ENCODE measurements at regions not wholly inside any gene's neighbourhood (a gene's known extent, or its start where the extent isn't known, plus 50 kb on each side); places are given as distances from the start of the nearest gene placed in this dataset.

- Histone ChIP-seq H2BK15ac (ENCODE audit: low read depth, poor library complexity, severe bottlenecking) (no peak overlapping the region), H4K8ac (ENCODE audit: low read length) (no peak overlapping the region), H2BK120ac (ENCODE audit: low read depth, low read length) (no peak overlapping the region), H2AFZ (ENCODE audit: low read depth, low read length) (no peak overlapping the region), H2BK12ac (ENCODE audit: low read length in 2 of 2) (no peak overlapping the region), H2AK5ac (ENCODE audit: low read length, severe bottlenecking) (no peak overlapping the region), H3K27me3 (ENCODE audit: control insufficient read depth in 1 of 2, insufficient read depth in 1 of 2, low read length in 2 of 2) (peaks cover 8 to 19% of the 10 kb centered on the region in 2 experiments), H3K4ac (ENCODE audit: low read depth in 1 of 2, low read length in 2 of 2) (no peak overlapping the region), H4K91ac (ENCODE audit: low read length) (no peak overlapping the region), H3K18ac (ENCODE audit: low read depth in 1 of 2, low read length in 2 of 2) (no peak overlapping the region), H3K27ac (ENCODE audit: low read length, poor library complexity, severe bottlenecking) (no peak overlapping the region), H3K14ac (ENCODE audit: low read length in 2 of 2) (no peak overlapping the region), H3K4me3 (ENCODE audit: insufficient read depth in 1 of 2, low read depth in 1 of 2, low read length in 2 of 2) (no peak overlapping the region), H3K23ac (ENCODE audit: low read length in 2 of 2) (no peak overlapping the region), H2BK5ac (ENCODE audit: low read depth, low read length, poor library complexity, severe bottlenecking) (no peak overlapping the region), H3K36me3 (ENCODE audit: control insufficient read depth in 1 of 2, insufficient read depth in 2 of 2, low read depth in 1 of 2, low read length in 2 of 2) (no peaks in the 10 kb centered on the region), H3K9me3 (ENCODE audit: control insufficient read depth, low read length) (no peaks in the 10 kb centered on the region), H3K79me1 (replicated peaks; ENCODE audit: low read length, poor library complexity, severe bottlenecking) (no peaks in the 10 kb centered on the region), H3K4me1 (ENCODE audit: control insufficient read depth, insufficient read depth, low read depth, low read length) (no peaks in the 10 kb centered on the region), H3K9ac (ENCODE audit: low read length) (no peak overlapping the region), H3K4me2 (ENCODE audit: low read length, poor library complexity, severe bottlenecking) (no peak overlapping the region)
- 74% methylated on average over 4 of the region's 8 CpGs for WGBS
- DNase-seq: peak; percentile 3
These were observed 146.5 kb upstream of the FERMT1 start for GRCh38 chr20:6269168-6269873.

- Histone ChIP-seq H3K27ac (ENCODE audit: low read length, poor library complexity, severe bottlenecking) (no peak overlapping the region), H2AFZ (ENCODE audit: low read depth, low read length) (no peak overlapping the region), H2BK120ac (ENCODE audit: low read depth, low read length) (no peak overlapping the region), H2BK12ac (ENCODE audit: low read length in 2 of 2) (no peak overlapping the region), H3K9me3 (ENCODE audit: control insufficient read depth, low read length) (no peaks in the 10 kb centered on the region), H2BK5ac (ENCODE audit: low read depth, low read length, poor library complexity, severe bottlenecking) (no peak overlapping the region), H3K27me3 (ENCODE audit: control insufficient read depth in 1 of 2, insufficient read depth in 1 of 2, low read length in 2 of 2) (peaks cover 8 to 19% of the 10 kb centered on the region in 2 experiments), H3K79me1 (replicated peaks; ENCODE audit: low read length, poor library complexity, severe bottlenecking) (no peaks in the 10 kb centered on the region), H3K18ac (ENCODE audit: low read depth in 1 of 2, low read length in 2 of 2) (no peak overlapping the region), H3K9ac (ENCODE audit: low read length) (peak overlapping the region; percentile 84), H3K4ac (ENCODE audit: low read depth in 1 of 2, low read length in 2 of 2) (no peak overlapping the region), H3K14ac (ENCODE audit: low read length in 2 of 2) (no peak overlapping the region), H3K36me3 (ENCODE audit: control insufficient read depth in 1 of 2, insufficient read depth in 2 of 2, low read depth in 1 of 2, low read length in 2 of 2) (no peaks in the 10 kb centered on the region), H3K4me2 (ENCODE audit: low read length, poor library complexity, severe bottlenecking) (no peak overlapping the region), H4K91ac (ENCODE audit: low read length) (no peak overlapping the region), H2AK5ac (ENCODE audit: low read length, severe bottlenecking) (no peak overlapping the region), H2BK15ac (ENCODE audit: low read depth, poor library complexity, severe bottlenecking) (no peak overlapping the region), H4K8ac (ENCODE audit: low read length) (no peak overlapping the region), H3K23ac (ENCODE audit: low read length in 2 of 2) (no peak overlapping the region), H3K4me1 (ENCODE audit: control insufficient read depth, insufficient read depth, low read depth, low read length) (no peaks in the 10 kb centered on the region), H3K4me3 (ENCODE audit: insufficient read depth in 1 of 2, low read depth in 1 of 2, low read length in 2 of 2) (peak overlapping the region in 1 of 2 experiments; percentile 67)
- DNase-seq: peak; percentile 76
- WGBS: 69% methylated on average over 6 of the region's 10 CpGs
These were observed 142.5 kb upstream of the FERMT1 start for GRCh38 chr20:6265204-6265904.

- H3K79me1 ChIP-seq (replicated peaks; ENCODE audit: low read length, poor library complexity, severe bottlenecking): no peaks in the 10 kb centered on the region
- no peak overlapping the region for H3K9ac ChIP-seq (ENCODE audit: low read length)
- H3K23ac ChIP-seq (ENCODE audit: low read length in 2 of 2): no peak overlapping the region
- peaks cover 0 to 3% of the 10 kb centered on the region in 2 experiments for H3K27me3 ChIP-seq (ENCODE audit: control insufficient read depth in 1 of 2, insufficient read depth in 1 of 2, low read length in 2 of 2)
- no peak overlapping the region for H4K8ac ChIP-seq (ENCODE audit: low read length)
- no peak overlapping the region for H3K4me3 ChIP-seq (ENCODE audit: insufficient read depth in 1 of 2, low read depth in 1 of 2, low read length in 2 of 2)
- DNase-seq: no peak
- H2BK5ac ChIP-seq (ENCODE audit: low read depth, low read length, poor library complexity, severe bottlenecking): no peak overlapping the region
- no peaks in the 10 kb centered on the region for H3K9me3 ChIP-seq (ENCODE audit: control insufficient read depth, low read length)
- H3K14ac ChIP-seq (ENCODE audit: low read length in 2 of 2): no peak overlapping the region
- H2AFZ ChIP-seq (ENCODE audit: low read depth, low read length): no peak overlapping the region
- no peak overlapping the region for H2BK120ac ChIP-seq (ENCODE audit: low read depth, low read length)
- H3K4ac ChIP-seq (ENCODE audit: low read depth in 1 of 2, low read length in 2 of 2): no peak overlapping the region
- H2BK12ac ChIP-seq (ENCODE audit: low read length in 2 of 2): no peak overlapping the region
- H3K36me3 ChIP-seq (ENCODE audit: control insufficient read depth in 1 of 2, insufficient read depth in 2 of 2, low read depth in 1 of 2, low read length in 2 of 2): no peaks in the 10 kb centered on the region
- H3K18ac ChIP-seq (ENCODE audit: low read depth in 1 of 2, low read length in 2 of 2): no peak overlapping the region
- no peak overlapping the region for H2BK15ac ChIP-seq (ENCODE audit: low read depth, poor library complexity, severe bottlenecking)
- no peak overlapping the region for H3K27ac ChIP-seq (ENCODE audit: low read length, poor library complexity, severe bottlenecking)
- no CpG with 5 or more reads among the region's 2 CpGs for WGBS
- no peak overlapping the region for H3K4me2 ChIP-seq (ENCODE audit: low read length, poor library complexity, severe bottlenecking)
- no peak overlapping the region for H4K91ac ChIP-seq (ENCODE audit: low read length)
- no peak overlapping the region for H2AK5ac ChIP-seq (ENCODE audit: low read length, severe bottlenecking)
- no peaks in the 10 kb centered on the region for H3K4me1 ChIP-seq (ENCODE audit: control insufficient read depth, insufficient read depth, low read depth, low read length)
These were observed 130.6 kb upstream of the FERMT1 start for GRCh38 chr20:6253396-6253795.

GRCh38 chr20:6245436-6245835 is 122.6 kb upstream of the FERMT1 start:
- Histone ChIP-seq H3K9ac (ENCODE audit: low read length) (no peak overlapping the region), H2BK12ac (ENCODE audit: low read length in 2 of 2) (no peak overlapping the region), H3K27me3 (ENCODE audit: control insufficient read depth in 1 of 2, insufficient read depth in 1 of 2, low read length in 2 of 2) (no peaks in the 10 kb centered on the region), H2AFZ (ENCODE audit: low read depth, low read length) (no peak overlapping the region), H3K4me1 (ENCODE audit: control insufficient read depth, insufficient read depth, low read depth, low read length) (no peaks in the 10 kb centered on the region), H3K27ac (ENCODE audit: low read length, poor library complexity, severe bottlenecking) (no peak overlapping the region), H3K79me1 (replicated peaks; ENCODE audit: low read length, poor library complexity, severe bottlenecking) (no peaks in the 10 kb centered on the region), H2AK5ac (ENCODE audit: low read length, severe bottlenecking) (no peak overlapping the region), H4K8ac (ENCODE audit: low read length) (no peak overlapping the region), H2BK120ac (ENCODE audit: low read depth, low read length) (no peak overlapping the region), H2BK5ac (ENCODE audit: low read depth, low read length, poor library complexity, severe bottlenecking) (no peak overlapping the region), H4K91ac (ENCODE audit: low read length) (no peak overlapping the region), H3K23ac (ENCODE audit: low read length in 2 of 2) (no peak overlapping the region), H3K4me2 (ENCODE audit: low read length, poor library complexity, severe bottlenecking) (no peak overlapping the region), H3K4me3 (ENCODE audit: insufficient read depth in 1 of 2, low read depth in 1 of 2, low read length in 2 of 2) (no peak overlapping the region), H3K4ac (ENCODE audit: low read depth in 1 of 2, low read length in 2 of 2) (no peak overlapping the region), H3K14ac (ENCODE audit: low read length in 2 of 2) (no peak overlapping the region), H3K36me3 (ENCODE audit: control insufficient read depth in 1 of 2, insufficient read depth in 2 of 2, low read depth in 1 of 2, low read length in 2 of 2) (no peaks in the 10 kb centered on the region), H3K9me3 (ENCODE audit: control insufficient read depth, low read length) (no peaks in the 10 kb centered on the region), H2BK15ac (ENCODE audit: low read depth, poor library complexity, severe bottlenecking) (no peak overlapping the region), H3K18ac (ENCODE audit: low read depth in 1 of 2, low read length in 2 of 2) (no peak overlapping the region)
- DNase-seq: no peak
- WGBS: 90% methylated on average over 3 of the region's 4 CpGs
